H1 (cell line): ENCODE measurements at regions not wholly inside any gene's neighbourhood (a gene's known extent, or its start where the extent isn't known, plus 50 kb on each side); places are given as distances from the start of the nearest gene placed in this dataset.

ENCODE experiments used
- CTCF ChIA-PET: fragments of 300-600 bp; sonication (Branson Sonifier 250); formaldehyde crosslinking; loops from one replicate; lab custom pipeline; 2021; ENCODE audit not compliant: partially characterized antibody; lab: Charles Lee
- POLR2A ChIA-PET: fragments of 300-600 bp; sonication (Branson Sonifier 250); formaldehyde crosslinking; loops from one replicate; lab custom pipeline; 2021; ENCODE audit warnings: inconsistent platforms; ENCODE audit not compliant: partially characterized antibody; lab: Charles Lee
- DNase-seq, 2 experiments: peaks; one replicate each; pipeline versions ENCODE4 v3.0.0 to v3.0.0-alpha.2; 2010 to 2022; ENCODE audit warnings: low spot score in 2 of 2, low read depth in 1 of 2, mixed read lengths in 1 of 2
- FAIRE-seq: peaks from 2 replicates; lab custom pipeline; 2011; peaks lifted over from hg19 to GRCh38; lab: Jason Lieb, UNC
- H2AFZ ChIP-seq: 2 replicates; pipeline ENCODE4 v1.8.1; 2012; ENCODE audit warnings: low read length, inconsistent platforms
- H2AK5ac ChIP-seq: 2 replicates; pipeline ENCODE4 v1.6.1; 2013; ENCODE audit warnings: low read depth, low read length
- H2BK120ac ChIP-seq: replicated peaks from 2 replicates; pipeline ENCODE3; 2013; ENCODE audit warnings: low read depth, low read length, inconsistent platforms
- H2BK12ac ChIP-seq: 2 replicates; pipeline ENCODE4 v1.6.1; 2013; ENCODE audit warnings: low read depth, low read length
- H2BK15ac ChIP-seq: 2 replicates; pipeline ENCODE4 v1.6.1; 2013; ENCODE audit warnings: low read length
- H2BK20ac ChIP-seq: 2 replicates; pipeline ENCODE4 v1.6.1; 2013; ENCODE audit warnings: low read length
- H2BK5ac ChIP-seq: 2 replicates; pipeline ENCODE4 v1.6.1; 2013; ENCODE audit warnings: low read depth, low read length
- H3K14ac ChIP-seq: 2 replicates; pipeline ENCODE4 v1.6.1; 2013; ENCODE audit warnings: inconsistent platforms; ENCODE audit not compliant: insufficient read length
- H3K18ac ChIP-seq: 2 replicates; pipeline ENCODE4 v1.6.1; 2013; ENCODE audit warnings: low read length; ENCODE audit errors: extremely low read depth
- H3K23ac ChIP-seq: 2 replicates; pipeline ENCODE4 v1.6.1; 2013; ENCODE audit warnings: inconsistent platforms; ENCODE audit not compliant: insufficient read length
- H3K23me2 ChIP-seq: 2 replicates; pipeline ENCODE4 v1.6.1; 2013; ENCODE audit warnings: low read depth, low read length
- H3K27ac ChIP-seq: 2 replicates; pipeline ENCODE4 v1.6.1; 2011; ENCODE audit warnings: low read depth, low read length, inconsistent platforms
- H3K27me3 ChIP-seq, 4 experiments: replicated peaks in 1 of 4; 1 replicate in 1 of 4; 2 replicates in 3 of 4; pipeline versions ENCODE4 v1.6.1 to v1.8.1; 2011 to 2013; ENCODE audit warnings: low read length in 3 of 4, mild to moderate bottlenecking in 3 of 4, inconsistent platforms in 2 of 4, mixed read lengths in 2 of 4, moderate library complexity in 1 of 4; ENCODE audit not compliant: control insufficient read depth in 3 of 4, insufficient read depth in 3 of 4; ENCODE audit errors: extremely low read depth in 1 of 4
- H3K36me3 ChIP-seq, 4 experiments: 2 replicates each; pipeline versions ENCODE4 v1.6.1 to v1.8.1; 2011 to 2013; ENCODE audit warnings: mild to moderate bottlenecking in 4 of 4, low read length in 3 of 4, moderate library complexity in 2 of 4, control low read depth in 1 of 4, inconsistent platforms in 1 of 4; ENCODE audit not compliant: insufficient read depth in 4 of 4, control insufficient read depth in 2 of 4
- H3K4ac ChIP-seq: replicated peaks from 2 replicates; pipeline ENCODE3; 2013; ENCODE audit warnings: low read length, low read depth, mixed read lengths, inconsistent platforms; ENCODE audit not compliant: insufficient read length
- H3K4me1 ChIP-seq, 4 experiments: replicated peaks in 1 of 4; 1 replicate in 1 of 4; 2 replicates in 3 of 4; pipeline versions ENCODE4 v1.6.1 to v1.8.1; 2011 to 2013; ENCODE audit warnings: low read length in 3 of 4, inconsistent platforms in 2 of 4, mixed read lengths in 1 of 4; ENCODE audit not compliant: insufficient read depth in 4 of 4, control insufficient read depth in 3 of 4
- H3K4me2 ChIP-seq, 2 experiments: 2 replicates each; pipeline versions ENCODE4 v1.6.1 to v1.8.1; 2011 to 2013; ENCODE audit warnings: low read depth in 2 of 2, low read length in 2 of 2, control low read depth in 1 of 2, inconsistent platforms in 1 of 2, mild to moderate bottlenecking in 1 of 2; ENCODE audit not compliant: insufficient read depth in 1 of 2
- H3K4me3 ChIP-seq, 4 experiments: fragments of 200-600, 300-600 bp in 1 of 4; sonication (generic), shearing (Covaris generic), sonication (Bioruptor Twin) in 1 of 4; 2 replicates each; pipeline versions ENCODE4 v1.5.1 to v1.8.1; 2011 to 2016; ENCODE audit warnings: low read length in 4 of 4, low read depth in 3 of 4, control low read depth in 2 of 4, inconsistent platforms in 2 of 4, mild to moderate bottlenecking in 2 of 4, mixed read lengths in 1 of 4, moderate library complexity in 1 of 4; ENCODE audit not compliant: insufficient read depth in 2 of 4; ENCODE audit errors: extremely low read depth in 1 of 4
- H3K56ac ChIP-seq: replicated peaks from 2 replicates; pipeline ENCODE3; 2013; ENCODE audit warnings: low read depth, mild to moderate bottlenecking, mixed read lengths, low read length, inconsistent platforms; ENCODE audit not compliant: insufficient read length
- H3K79me1 ChIP-seq: 2 replicates; pipeline ENCODE4 v1.6.1; 2013; ENCODE audit warnings: low read depth, low read length, control low read depth
- H3K79me2 ChIP-seq, 2 experiments: 2 replicates each; pipeline versions ENCODE4 v1.6.1 to v1.8.1; 2012 to 2013; ENCODE audit warnings: low read length in 2 of 2, mild to moderate bottlenecking in 2 of 2, inconsistent platforms in 1 of 2; ENCODE audit not compliant: insufficient read depth in 2 of 2, control insufficient read depth in 1 of 2
- H3K9ac ChIP-seq, 4 experiments: replicated peaks in 1 of 4; 1 replicate in 1 of 4; 2 replicates in 3 of 4; pipeline versions ENCODE4 v1.6.1 to v1.8.1; 2011 to 2013; ENCODE audit warnings: low read depth in 3 of 4, low read length in 3 of 4, control low read depth in 2 of 4, mild to moderate bottlenecking in 2 of 4, moderate library complexity in 2 of 4, inconsistent platforms in 1 of 4; ENCODE audit errors: extremely low read depth in 1 of 4
- H3K9me3 ChIP-seq, 2 experiments: 2 replicates each; pipeline versions ENCODE4 v1.6.1 to v1.8.1; 2012 to 2013; ENCODE audit warnings: mild to moderate bottlenecking in 2 of 2, moderate library complexity in 2 of 2, control low read depth in 1 of 2, inconsistent platforms in 1 of 2, low read depth in 1 of 2, low read length in 1 of 2, mixed read lengths in 1 of 2; ENCODE audit not compliant: insufficient read depth in 2 of 2
- H4K20me1 ChIP-seq, 2 experiments: replicated peaks in 1 of 2; 2 replicates each; pipeline versions ENCODE3 to v1.8.1; 2011 to 2013; ENCODE audit warnings: inconsistent platforms in 2 of 2, low read length in 2 of 2, mild to moderate bottlenecking in 1 of 2; ENCODE audit not compliant: insufficient read depth in 2 of 2, control insufficient read depth in 1 of 2
- H4K5ac ChIP-seq: 2 replicates; pipeline ENCODE4 v1.6.1; 2013; ENCODE audit warnings: low read length, low read depth, mixed read lengths, inconsistent platforms; ENCODE audit not compliant: insufficient read length
- H4K8ac ChIP-seq: 2 replicates; pipeline ENCODE4 v1.8.0; 2013; ENCODE audit warnings: mild to moderate bottlenecking, moderate library complexity, low read length, inconsistent platforms; ENCODE audit not compliant: insufficient read depth; ENCODE audit errors: extremely low read depth
- H4K91ac ChIP-seq: replicated peaks from 2 replicates; pipeline ENCODE3; 2013; ENCODE audit warnings: low read length, mixed read lengths, inconsistent platforms; ENCODE audit not compliant: insufficient read length
- BACH1 ChIP-seq: IDR thresholded peaks from 2 replicates; pipeline ENCODE4 v1.6.1; 2012; ENCODE audit warnings: low read length, improper control_type of control experiment
- CREB1 ChIP-seq: IDR thresholded peaks from 2 replicates; pipeline ENCODE4 v1.6.1; 2012; ENCODE audit warnings: inconsistent platforms
- EGR1 ChIP-seq: IDR thresholded peaks from 2 replicates; pipeline ENCODE4 v1.6.1; 2011; ENCODE audit warnings: low read depth, low read length, borderline replicate concordance
- GABPA ChIP-seq: IDR thresholded peaks from 2 replicates; pipeline ENCODE4 v1.6.1; 2011; ENCODE audit warnings: mild to moderate bottlenecking, low read length, moderate library complexity, borderline replicate concordance; ENCODE audit not compliant: insufficient read depth
- HDAC6 ChIP-seq: IDR thresholded peaks from one replicate; pipeline ENCODE4 v1.7.1; 2012; ENCODE audit warnings: low read depth, mild to moderate bottlenecking, inconsistent platforms, low read length, moderate library complexity
- KDM1A ChIP-seq: fragments of 200-600, 300-600 bp; sonication (generic); IDR thresholded peaks from 2 replicates; pipeline ENCODE4 v1.7.1; 2016; ENCODE audit warnings: mild to moderate bottlenecking, low read length, borderline replicate concordance
- RAD21 ChIP-seq, 2 experiments: IDR thresholded peaks in 1 of 2; conservative IDR thresholded peaks in 1 of 2; 2 replicates each; pipeline ENCODE4 v1.6.1; 2011; ENCODE audit warnings: low read depth in 2 of 2, low read length in 2 of 2, improper control_type of control experiment in 1 of 2, inconsistent platforms in 1 of 2, mild to moderate bottlenecking in 1 of 2, moderate library complexity in 1 of 2
- RFX5 ChIP-seq: IDR thresholded peaks from 2 replicates; pipeline ENCODE4 v1.6.1; 2011; ENCODE audit warnings: low read depth, low read length, improper control_type of control experiment, borderline replicate concordance
- RNF2 ChIP-seq: fragments of 200-900, 300-1000 bp; sonication (generic); IDR thresholded peaks from 2 replicates; pipeline ENCODE4 v1.7.1; 2016; ENCODE audit warnings: borderline replicate concordance, low read depth, mild to moderate bottlenecking, antibody characterized with exemption, low read length; ENCODE audit not compliant: poor library complexity, severe bottlenecking; ENCODE audit errors: missing control alignments
- ZNF274 ChIP-seq: IDR thresholded peaks from 2 replicates; pipeline ENCODE4 v1.7.0; 2012; ENCODE audit warnings: low read length, borderline replicate concordance; ENCODE audit errors: extremely low read depth
- WGBS, 2 experiments: shearing (Covaris generic) in 1 of 2; methylation state at CpG; one replicate each; pipeline versions ENCODE4 v1.1.6 to v1.1.7; 2013 to 2015; ENCODE audit warnings: low lambda C conversion rate in 2 of 2, mixed read lengths in 2 of 2, inconsistent platforms in 1 of 2, low coverage in 1 of 2, missing lambda C conversion rate in 1 of 2; ENCODE audit not compliant: insufficient replicate concordance in 2 of 2, insufficient coverage in 1 of 2, insufficient read length in 1 of 2; ENCODE audit errors: extremely low coverage in 1 of 2, missing lambda C conversion rate in 1 of 2; 5-methylcytosine and 5-hydroxymethylcytosine counted together
- TF ChIP-seq, protein P1 (sequence below): IDR thresholded peaks from 2 replicates; pipeline ENCODE4 v1.6.1; 2012; ENCODE audit warnings: inconsistent platforms

DNA sequence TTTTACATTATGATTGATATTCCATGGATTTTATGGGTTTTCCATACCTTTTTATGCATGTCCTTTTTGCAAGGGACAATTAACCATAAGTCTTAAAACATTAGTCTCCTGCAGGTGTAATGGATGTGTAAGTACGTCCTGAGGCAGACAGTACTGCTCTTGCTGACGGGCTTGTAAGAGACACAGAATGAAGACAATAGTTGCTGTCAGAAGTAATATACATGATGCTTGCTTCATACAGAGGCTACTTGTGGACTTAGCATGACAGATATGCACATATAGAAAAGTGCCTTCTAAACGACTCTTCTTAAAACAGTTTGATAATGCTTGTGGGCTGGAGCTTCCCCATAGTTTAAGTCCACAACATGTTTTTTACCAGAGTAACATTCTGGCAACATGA lies 182.7 kb downstream of the SPATA31D1 start:
- no peak overlapping the region for H3K14ac ChIP-seq
- no peak overlapping the region for H2BK20ac ChIP-seq
- no peak overlapping the region for H4K8ac ChIP-seq
- no peak overlapping the region for H3K4ac ChIP-seq
- 93% methylated on average over 3 of the region's 3 CpGs; no CpG with 5 or more reads in 1 of the 2 experiments for WGBS, 2 experiments
- no peaks in the 10 kb centered on the region for H3K9me3 ChIP-seq
- FAIRE-seq (no peak), DNase-seq (no peak)
- H3K27ac ChIP-seq = no peak overlapping the region
- H3K79me2 ChIP-seq = no peaks in the 10 kb centered on the region
- ChIA-PET POLR2A (no interaction called here), CTCF (interaction anchor here (0.6 to 0.7 kb wide), 2 partner anchors 224 to 323 kb away, joined by 3 read pairs; no protein-coding TSS in a partner anchor)
- H3K18ac ChIP-seq = no peak overlapping the region
- no peaks in the 10 kb centered on the region for H3K27me3 ChIP-seq
- no peak overlapping the region for H3K23ac ChIP-seq
- no peak overlapping the region for H2AFZ ChIP-seq
- no peaks in the 10 kb centered on the region for H4K20me1 ChIP-seq
- peaks cover 0 to 4% (median 1%) of the 10 kb centered on the region in 4 experiments; a peak in 2 of 7 replicates for H3K4me1 ChIP-seq
- no peaks in the 10 kb centered on the region for H3K79me1 ChIP-seq
- no peak overlapping the region for H2BK5ac ChIP-seq
- no peak overlapping the region for H3K9ac ChIP-seq
- no peak overlapping the region for H4K5ac ChIP-seq
- no peak overlapping the region for H3K4me3 ChIP-seq
- no peak overlapping the region for H3K56ac ChIP-seq
- H2BK12ac ChIP-seq = no peak overlapping the region
- no peaks in the 10 kb centered on the region for H3K36me3 ChIP-seq
- H2AK5ac ChIP-seq = no peak overlapping the region
- no peak overlapping the region for H4K91ac ChIP-seq
- H2BK120ac ChIP-seq = no peak overlapping the region
- H2BK15ac ChIP-seq = no peak overlapping the region
- no peaks in the 10 kb centered on the region; the same call in 1 of the 2 replicates for H3K23me2 ChIP-seq
- no peak overlapping the region for H3K4me2 ChIP-seq
- no peak for TF ChIP-seq RAD21 (IDR thresholded peaks at IDR 0.05 in 1 of 2, conservative IDR thresholded peaks at IDR 0.05 in 1 of 2; ENCODE audit: low read depth in 2 of 2, low read length in 2 of 2)
- TF ChIP-seq, protein P1, sequence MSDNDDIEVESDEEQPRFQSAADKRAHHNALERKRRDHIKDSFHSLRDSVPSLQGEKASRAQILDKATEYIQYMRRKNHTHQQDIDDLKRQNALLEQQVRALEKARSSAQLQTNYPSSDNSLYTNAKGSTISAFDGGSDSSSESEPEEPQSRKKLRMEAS = no peak
- no peak for TF ChIP-seq KDM1A
- TF ChIP-seq GABPA = no peak
- TF ChIP-seq RFX5 = no peak
- TF ChIP-seq ZNF274 = no peak
- no peak for TF ChIP-seq RNF2
- TF ChIP-seq BACH1 = no peak
- TF ChIP-seq CREB1 = no peak
- TF ChIP-seq HDAC6 = no peak
- no peak for TF ChIP-seq EGR1
